ENCODE measurements at regions not wholly inside any gene's neighbourhood (a gene's known extent, or its start where the extent isn't known, plus 50 kb on each side); places are given as distances from the start of the nearest gene placed in this dataset.

DNA sequence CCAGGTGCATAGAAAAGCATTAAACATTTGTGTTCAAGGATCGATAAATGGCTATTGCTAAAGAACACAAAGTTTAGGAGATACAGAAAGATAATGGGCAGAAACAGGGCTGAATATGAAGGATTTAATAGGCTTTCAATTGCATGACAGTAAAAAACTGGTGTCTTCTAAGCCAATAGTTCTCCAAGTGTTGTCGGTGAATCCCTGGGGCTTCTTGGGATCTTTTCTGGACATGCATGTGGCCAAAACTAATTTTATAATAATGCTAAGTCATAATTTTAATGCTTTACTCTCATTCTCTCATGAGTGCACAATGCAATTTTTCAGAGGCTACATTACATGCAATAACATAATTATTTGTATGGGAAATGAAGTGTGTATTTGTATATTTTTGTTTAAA, 521.1 kb upstream of the ANKRD30A start:
- no peak for DNase-seq (ENCODE audit: low read depth)
- no peak overlapping the region for H3K4me3 ChIP-seq (ENCODE audit: low read depth, low read length)
- TF ChIP-seq, protein P1, sequence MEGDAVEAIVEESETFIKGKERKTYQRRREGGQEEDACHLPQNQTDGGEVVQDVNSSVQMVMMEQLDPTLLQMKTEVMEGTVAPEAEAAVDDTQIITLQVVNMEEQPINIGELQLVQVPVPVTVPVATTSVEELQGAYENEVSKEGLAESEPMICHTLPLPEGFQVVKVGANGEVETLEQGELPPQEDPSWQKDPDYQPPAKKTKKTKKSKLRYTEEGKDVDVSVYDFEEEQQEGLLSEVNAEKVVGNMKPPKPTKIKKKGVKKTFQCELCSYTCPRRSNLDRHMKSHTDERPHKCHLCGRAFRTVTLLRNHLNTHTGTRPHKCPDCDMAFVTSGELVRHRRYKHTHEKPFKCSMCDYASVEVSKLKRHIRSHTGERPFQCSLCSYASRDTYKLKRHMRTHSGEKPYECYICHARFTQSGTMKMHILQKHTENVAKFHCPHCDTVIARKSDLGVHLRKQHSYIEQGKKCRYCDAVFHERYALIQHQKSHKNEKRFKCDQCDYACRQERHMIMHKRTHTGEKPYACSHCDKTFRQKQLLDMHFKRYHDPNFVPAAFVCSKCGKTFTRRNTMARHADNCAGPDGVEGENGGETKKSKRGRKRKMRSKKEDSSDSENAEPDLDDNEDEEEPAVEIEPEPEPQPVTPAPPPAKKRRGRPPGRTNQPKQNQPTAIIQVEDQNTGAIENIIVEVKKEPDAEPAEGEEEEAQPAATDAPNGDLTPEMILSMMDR (conservative IDR thresholded peaks at IDR 0.05; ENCODE audit: low read depth, low read length), result no peak

DNA sequence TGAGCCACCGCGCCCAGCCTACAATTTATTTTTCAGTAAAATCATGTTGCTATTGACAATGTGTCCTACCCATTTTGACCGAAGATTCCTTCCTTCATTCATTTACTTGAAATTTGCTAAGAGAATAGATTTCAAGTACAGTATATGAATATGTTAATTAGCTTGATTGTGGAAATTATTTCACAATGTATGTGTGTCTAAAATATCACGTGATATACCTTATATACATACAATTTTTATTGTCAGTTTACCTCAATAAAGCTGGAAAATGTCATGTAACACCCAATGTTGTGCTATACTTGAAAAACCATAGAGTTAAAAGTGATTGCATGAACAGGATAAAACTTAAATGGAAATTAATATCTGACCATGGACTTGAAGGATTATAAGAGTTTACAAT, 521.7 kb upstream of the ANKRD30A start:
- DNase-seq (ENCODE audit: low read depth), result no peak
- TF ChIP-seq, protein P1 (conservative IDR thresholded peaks at IDR 0.05; ENCODE audit: low read depth, low read length), result no peak
- no peak overlapping the region for H3K4me3 ChIP-seq (ENCODE audit: low read depth, low read length)

DNA sequence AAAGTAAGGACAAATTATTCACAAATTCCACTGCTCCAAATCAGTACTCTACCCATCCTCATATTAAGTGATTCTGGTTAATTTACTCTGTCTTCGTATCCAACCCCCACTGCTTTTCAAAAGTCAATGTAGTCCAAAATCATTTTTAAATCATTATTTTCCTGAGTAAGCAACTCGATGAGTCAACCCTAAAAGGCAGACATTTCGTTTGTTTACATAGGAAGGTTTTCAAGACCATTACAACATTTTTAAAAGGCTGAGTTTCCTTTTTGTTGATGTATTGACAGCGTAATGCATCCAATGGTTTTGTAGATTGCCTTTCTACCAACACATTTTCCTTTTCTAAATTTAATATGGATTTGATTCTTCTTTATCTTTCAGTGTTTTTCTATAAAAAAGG, 523.0 kb upstream of the ANKRD30A start:
- TF ChIP-seq, protein P1 (conservative IDR thresholded peaks at IDR 0.05; ENCODE audit: low read depth, low read length), result no peak
- DNase-seq (ENCODE audit: low read depth), result no peak

DNA sequence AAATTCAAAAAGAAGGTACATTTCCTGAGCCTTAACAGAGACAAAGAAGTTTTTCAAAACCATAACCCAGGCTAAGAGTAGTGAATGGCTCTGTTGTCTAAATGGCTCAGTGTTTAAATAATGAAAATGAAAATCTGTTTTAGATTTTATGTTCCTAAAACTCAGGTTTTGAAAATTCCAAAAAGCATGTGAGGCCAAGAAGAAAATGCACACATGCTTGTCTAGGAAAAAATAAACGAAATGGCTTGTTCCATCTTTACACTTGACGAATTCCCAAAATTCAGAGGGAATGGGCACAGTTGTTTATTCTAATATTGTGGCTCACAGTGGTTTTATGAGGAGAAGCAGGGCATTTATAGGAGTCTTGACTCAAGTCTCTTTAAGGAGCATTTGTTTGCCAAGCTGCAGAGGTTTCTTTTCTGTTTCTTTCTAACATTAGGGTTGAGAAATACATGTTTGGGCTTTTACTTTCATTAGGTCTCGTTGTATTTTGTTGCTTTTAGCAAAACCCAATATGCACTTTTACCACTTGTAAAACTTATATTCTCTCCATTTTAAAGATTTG, 527.6 kb upstream of the ANKRD30A start:
- DNase-seq (ENCODE audit: low read depth), result no peak
- no peak overlapping the region for H3K4me3 ChIP-seq (ENCODE audit: low read depth, low read length)
- TF ChIP-seq, protein P1 (conservative IDR thresholded peaks at IDR 0.05; ENCODE audit: low read depth, low read length), result no peak

More for the DNA sequence above, 523.0 kb upstream of the ANKRD30A start:
- H3K4me3 ChIP-seq (ENCODE audit: low read depth, low read length), result no peak overlapping the region

DNA sequence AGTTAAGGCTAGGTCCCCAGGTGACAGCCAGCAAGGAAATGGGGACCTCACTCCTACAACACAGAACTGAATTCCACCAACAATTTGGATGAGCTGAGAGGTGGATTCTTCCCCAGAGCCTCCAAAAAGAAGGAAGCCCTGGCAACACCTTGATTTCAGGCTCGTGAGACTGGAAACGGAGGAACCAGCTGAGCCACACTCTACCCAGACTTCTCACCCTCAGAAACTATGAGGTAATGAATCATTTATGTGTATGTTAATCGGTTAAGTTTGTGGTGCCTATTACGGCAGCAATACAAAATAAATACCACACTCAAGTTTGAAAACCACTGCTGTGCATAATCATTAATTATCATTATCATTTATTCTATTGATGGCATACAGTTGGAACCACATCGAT, 532.4 kb upstream of the ANKRD30A start:
- DNase-seq (ENCODE audit: low read depth), result no peak
- TF ChIP-seq, protein P1 (conservative IDR thresholded peaks at IDR 0.05; ENCODE audit: low read depth, low read length), result no peak
- H3K4me3 ChIP-seq (ENCODE audit: low read depth, low read length), result no peak overlapping the region

DNA sequence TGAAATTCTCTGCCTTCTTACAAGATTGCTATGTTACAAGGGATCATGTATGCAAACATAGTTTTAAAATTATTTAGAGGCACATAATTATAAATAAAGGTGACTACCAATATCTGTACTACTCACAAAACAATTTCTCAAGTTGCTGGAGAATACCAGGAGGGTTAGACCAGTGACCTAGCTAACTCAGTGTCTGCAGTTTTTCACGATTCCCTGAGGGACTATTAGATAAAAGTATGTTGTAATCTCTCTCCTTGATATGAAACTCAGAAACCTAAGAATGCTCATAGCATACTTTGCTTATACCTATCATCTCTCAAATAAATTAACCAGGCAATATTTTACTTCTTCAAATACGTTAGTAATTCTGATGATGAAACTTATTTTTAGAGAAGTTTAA, 534.0 kb upstream of the ANKRD30A start:
- TF ChIP-seq, protein P1 (conservative IDR thresholded peaks at IDR 0.05; ENCODE audit: low read depth, low read length), result no peak
- no peak overlapping the region for H3K4me3 ChIP-seq (ENCODE audit: low read depth, low read length)
- no peak for DNase-seq (ENCODE audit: low read depth)

DNA sequence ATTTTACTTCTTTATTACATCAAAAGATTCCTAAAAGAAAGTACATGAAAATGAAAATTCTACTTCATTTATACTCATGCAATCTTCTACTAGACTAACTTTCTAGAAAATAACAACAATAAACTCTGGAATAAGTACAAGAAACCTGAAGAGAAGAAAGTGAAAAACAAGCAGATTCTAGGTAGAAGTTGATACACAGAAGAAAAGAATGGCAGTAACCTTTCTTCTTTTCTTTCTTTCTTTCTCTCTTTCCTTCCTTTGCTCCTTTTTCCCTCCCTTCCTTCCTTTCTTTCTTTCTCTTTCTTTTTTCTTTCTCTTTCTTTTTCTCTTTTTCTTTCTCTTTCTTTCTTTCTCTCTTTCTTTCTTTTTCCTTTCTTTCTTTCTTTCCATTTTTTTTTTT, 541.7 kb upstream of the ANKRD30A start:
- H3K4me3 ChIP-seq (ENCODE audit: low read depth, low read length), result no peak overlapping the region
- DNase-seq (ENCODE audit: low read depth), result no peak
- TF ChIP-seq, protein P1 (conservative IDR thresholded peaks at IDR 0.05; ENCODE audit: low read depth, low read length), result no peak
